Effector memory CD8-positive, alpha-beta T cell (primary cell): ENCODE measurements at regions not wholly inside any gene's neighbourhood (a gene's known extent, or its start where the extent isn't known, plus 50 kb on each side); places are given as distances from the start of the nearest gene placed in this dataset.

ENCODE experiments used
- ATAC-seq: fragments of 150-1000 bp; cut with Tn5 transposase; replicated peaks from 2 replicates; pipeline ENCODE4 v1.10.0; 2021; ENCODE audit warnings: mild to moderate bottlenecking, moderate library complexity
- DNase-seq, 3 experiments: peaks; one replicate each; pipeline ENCODE4 v3.0.0; 2021
- H3K27ac Mint-ChIP-seq, 2 donors: one replicate each; pipeline ENCODE4 v1.8.0; 2022; ENCODE audit warnings: mild to moderate bottlenecking in 2 of 2, mixed read lengths in 2 of 2, moderate library complexity in 2 of 2
- H3K27me3 Mint-ChIP-seq, 2 donors: one replicate each; pipeline ENCODE4 v1.8.0; 2022; ENCODE audit warnings: mixed read lengths in 2 of 2
- H3K36me3 Mint-ChIP-seq: one replicate; pipeline ENCODE4 v1.8.0; 2022; ENCODE audit warnings: mild to moderate bottlenecking, moderate library complexity, mixed read lengths; ENCODE audit not compliant: insufficient read depth
- H3K4me1 Mint-ChIP-seq, 2 donors: one replicate each; pipeline ENCODE4 v1.8.0; 2022; ENCODE audit warnings: low read depth in 2 of 2, mixed read lengths in 2 of 2
- H3K4me3 Mint-ChIP-seq, 2 donors: one replicate each; pipeline ENCODE4 v1.8.0; 2022; ENCODE audit warnings: mild to moderate bottlenecking in 2 of 2, mixed read lengths in 2 of 2, moderate library complexity in 2 of 2
- H3K9me3 Mint-ChIP-seq, 2 donors: one replicate each; pipeline ENCODE4 v1.8.0; 2022; ENCODE audit warnings: mixed read lengths in 2 of 2

GRCh38 chr2:5528706-5529105 lies 163.5 kb upstream of the SOX11 start:
- H3K4me1 Mint-ChIP-seq: no peaks in the 10 kb centered on the region
- H3K4me3 Mint-ChIP-seq: no peak overlapping the region
- no peaks in the 10 kb centered on the region for H3K27me3 Mint-ChIP-seq
- H3K27ac Mint-ChIP-seq: no peak overlapping the region
- no peaks in the 10 kb centered on the region for H3K36me3 Mint-ChIP-seq
- no peak for DNase-seq
- ATAC-seq: no peak
- H3K9me3 Mint-ChIP-seq: peaks cover 12 to 27% of the 10 kb centered on the region in 2 donors

- H3K36me3 Mint-ChIP-seq: no peaks in the 10 kb centered on the region
- no peaks in the 10 kb centered on the region for H3K4me1 Mint-ChIP-seq
- H3K27me3 Mint-ChIP-seq: no peaks in the 10 kb centered on the region
- no peak overlapping the region for H3K4me3 Mint-ChIP-seq
- H3K27ac Mint-ChIP-seq: no peak overlapping the region
- peaks cover 12 to 25% of the 10 kb centered on the region in 2 donors for H3K9me3 Mint-ChIP-seq
- DNase-seq (no peak), ATAC-seq (no peak)
Observed at GRCh38 chr2:5530011-5530696, 162.0 kb upstream of the SOX11 start.

- no peak for DNase-seq
Observed at GRCh38 chr2:5535301-5535700, 156.9 kb upstream of the SOX11 start.

GRCh38 chr2:5537180-5537688 lies 154.9 kb upstream of the SOX11 start:
- no peak overlapping the region for H3K27ac Mint-ChIP-seq
- DNase-seq: no peak
- H3K4me1 Mint-ChIP-seq: no peaks in the 10 kb centered on the region
- H3K9me3 Mint-ChIP-seq: peaks cover 5 to 8% of the 10 kb centered on the region in 2 donors
- no peak overlapping the region for H3K4me3 Mint-ChIP-seq
- no peak for ATAC-seq
- H3K27me3 Mint-ChIP-seq: no peaks in the 10 kb centered on the region
- H3K36me3 Mint-ChIP-seq: no peaks in the 10 kb centered on the region

More at GRCh38 chr2:5535301-5535700, 156.9 kb upstream of the SOX11 start:
- H3K27me3 Mint-ChIP-seq: no peaks in the 10 kb centered on the region
- no peaks in the 10 kb centered on the region for H3K36me3 Mint-ChIP-seq
- H3K4me3 Mint-ChIP-seq: no peak overlapping the region
- no peak for ATAC-seq
- H3K4me1 Mint-ChIP-seq: no peaks in the 10 kb centered on the region
- no peak overlapping the region for H3K27ac Mint-ChIP-seq
- peaks cover 8 to 15% of the 10 kb centered on the region in 2 donors for H3K9me3 Mint-ChIP-seq

GRCh38 chr2:5538313-5538712 lies 153.9 kb upstream of the SOX11 start:
- H3K27ac Mint-ChIP-seq: no peak overlapping the region
- H3K27me3 Mint-ChIP-seq: no peaks in the 10 kb centered on the region
- no peaks in the 10 kb centered on the region for H3K4me1 Mint-ChIP-seq
- ATAC-seq (no peak), DNase-seq (no peak)
- H3K36me3 Mint-ChIP-seq: no peaks in the 10 kb centered on the region
- H3K4me3 Mint-ChIP-seq: no peak overlapping the region
- peaks cover 4 to 8% of the 10 kb centered on the region in 2 donors for H3K9me3 Mint-ChIP-seq

- no peak overlapping the region for H3K27ac Mint-ChIP-seq
- no peak for ATAC-seq
- H3K27me3 Mint-ChIP-seq: no peaks in the 10 kb centered on the region
- peaks cover 5 to 8% of the 10 kb centered on the region in 2 donors for H3K9me3 Mint-ChIP-seq
- no peak for DNase-seq
- H3K36me3 Mint-ChIP-seq: no peaks in the 10 kb centered on the region
- H3K4me1 Mint-ChIP-seq: no peaks in the 10 kb centered on the region
- no peak overlapping the region for H3K4me3 Mint-ChIP-seq
Observed at GRCh38 chr2:5538772-5539171, 153.4 kb upstream of the SOX11 start.

GRCh38 chr2:5539282-5540165 lies 152.7 kb upstream of the SOX11 start:
- H3K4me1 Mint-ChIP-seq: no peaks in the 10 kb centered on the region
- H3K27ac Mint-ChIP-seq: no peak overlapping the region
- no peaks in the 10 kb centered on the region for H3K36me3 Mint-ChIP-seq
- peaks cover 5 to 8% of the 10 kb centered on the region in 2 donors for H3K9me3 Mint-ChIP-seq
- no peak for DNase-seq
- no peak overlapping the region for H3K4me3 Mint-ChIP-seq
- H3K27me3 Mint-ChIP-seq: no peaks in the 10 kb centered on the region
- no peak for ATAC-seq

GRCh38 chr2:5540856-5541255 lies 151.3 kb upstream of the SOX11 start:
- DNase-seq (no peak), ATAC-seq (no peak)
- Mint-ChIP-seq H3K9me3 (peaks cover 5 to 8% of the 10 kb centered on the region in 2 donors), H3K4me1 (no peaks in the 10 kb centered on the region), H3K27ac (no peak overlapping the region), H3K4me3 (no peak overlapping the region), H3K36me3 (no peaks in the 10 kb centered on the region), H3K27me3 (no peaks in the 10 kb centered on the region)

GRCh38 chr2:5544205-5544786 lies 147.9 kb upstream of the SOX11 start:
- Mint-ChIP-seq H3K9me3 (peaks cover 0 to 2% of the 10 kb centered on the region in 2 donors), H3K36me3 (no peaks in the 10 kb centered on the region), H3K4me1 (no peaks in the 10 kb centered on the region), H3K27me3 (no peaks in the 10 kb centered on the region), H3K27ac (no peak overlapping the region), H3K4me3 (no peak overlapping the region)
- no peak for ATAC-seq
- no peak for DNase-seq

GRCh38 chr2:5546181-5546580 lies 146.0 kb upstream of the SOX11 start:
- Mint-ChIP-seq H3K4me1 (no peaks in the 10 kb centered on the region), H3K36me3 (no peaks in the 10 kb centered on the region), H3K9me3 (peaks cover 0 to 5% of the 10 kb centered on the region in 2 donors), H3K27ac (no peak overlapping the region), H3K27me3 (no peaks in the 10 kb centered on the region), H3K4me3 (no peak overlapping the region)
- DNase-seq: no peak
- ATAC-seq: no peak

GRCh38 chr2:5548991-5549715 lies 143.0 kb upstream of the SOX11 start:
- Mint-ChIP-seq H3K27ac (no peak overlapping the region), H3K36me3 (no peaks in the 10 kb centered on the region), H3K9me3 (peaks cover 14 to 24% of the 10 kb centered on the region in 2 donors), H3K27me3 (no peaks in the 10 kb centered on the region), H3K4me1 (no peaks in the 10 kb centered on the region), H3K4me3 (no peak overlapping the region)
- ATAC-seq: no peak
- DNase-seq: no peak

GRCh38 chr2:5549771-5550170 lies 142.4 kb upstream of the SOX11 start:
- Mint-ChIP-seq H3K4me1 (no peaks in the 10 kb centered on the region), H3K9me3 (peaks cover 14 to 24% of the 10 kb centered on the region in 2 donors)

GRCh38 chr2:5555636-5556035 lies 136.5 kb upstream of the SOX11 start:
- Mint-ChIP-seq H3K36me3 (no peaks in the 10 kb centered on the region), H3K27me3 (no peaks in the 10 kb centered on the region), H3K27ac (no peak overlapping the region), H3K9me3 (peaks cover 17 to 24% of the 10 kb centered on the region in 2 donors), H3K4me3 (no peak overlapping the region), H3K4me1 (no peaks in the 10 kb centered on the region)
- DNase-seq: no peak
- no peak for ATAC-seq

More at GRCh38 chr2:5549771-5550170, 142.4 kb upstream of the SOX11 start:
- DNase-seq: no peak
- no peaks in the 10 kb centered on the region for H3K27me3 Mint-ChIP-seq
- H3K4me3 Mint-ChIP-seq: no peak overlapping the region
- no peak for ATAC-seq
- no peak overlapping the region for H3K27ac Mint-ChIP-seq
- no peaks in the 10 kb centered on the region for H3K36me3 Mint-ChIP-seq
